Central memory CD4-positive, alpha-beta T cell (primary cell): ENCODE measurements at regions not wholly inside any gene's neighbourhood (a gene's known extent, or its start where the extent isn't known, plus 50 kb on each side); places are given as distances from the start of the nearest gene placed in this dataset.
"Not testable (repeated sequence)": the region's sequence is repeated elsewhere in the genome, so short reads cannot be mapped to it uniquely, and the experiment has no call there.

Source experiments
- DNase-seq: peaks from one replicate; pipeline ENCODE4 v3.0.0; 2022

- no peak for DNase-seq
Observed at GRCh38 chr13:40053401-40053800, 397.9 kb downstream of the COG6 start.

DNA sequence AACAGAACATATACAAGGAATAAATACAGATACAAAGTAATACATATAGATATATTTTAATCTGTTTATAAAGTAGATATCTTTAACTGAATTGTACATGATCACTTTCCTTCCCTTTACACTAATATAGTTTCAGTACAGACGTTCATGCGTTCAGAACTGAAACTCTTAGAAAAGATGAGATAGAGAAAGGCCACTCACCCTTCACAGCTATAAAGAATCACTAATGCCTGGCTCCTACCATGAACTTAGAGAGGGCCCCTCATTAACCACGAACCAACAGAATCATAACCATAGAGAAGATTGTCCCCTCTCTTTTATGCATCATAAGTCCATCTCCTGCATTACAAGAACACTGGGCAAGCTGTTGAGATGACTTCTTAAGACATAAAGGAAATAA lies 399.0 kb downstream of the COG6 start:
- DNase-seq: not testable (repeated sequence)

DNA sequence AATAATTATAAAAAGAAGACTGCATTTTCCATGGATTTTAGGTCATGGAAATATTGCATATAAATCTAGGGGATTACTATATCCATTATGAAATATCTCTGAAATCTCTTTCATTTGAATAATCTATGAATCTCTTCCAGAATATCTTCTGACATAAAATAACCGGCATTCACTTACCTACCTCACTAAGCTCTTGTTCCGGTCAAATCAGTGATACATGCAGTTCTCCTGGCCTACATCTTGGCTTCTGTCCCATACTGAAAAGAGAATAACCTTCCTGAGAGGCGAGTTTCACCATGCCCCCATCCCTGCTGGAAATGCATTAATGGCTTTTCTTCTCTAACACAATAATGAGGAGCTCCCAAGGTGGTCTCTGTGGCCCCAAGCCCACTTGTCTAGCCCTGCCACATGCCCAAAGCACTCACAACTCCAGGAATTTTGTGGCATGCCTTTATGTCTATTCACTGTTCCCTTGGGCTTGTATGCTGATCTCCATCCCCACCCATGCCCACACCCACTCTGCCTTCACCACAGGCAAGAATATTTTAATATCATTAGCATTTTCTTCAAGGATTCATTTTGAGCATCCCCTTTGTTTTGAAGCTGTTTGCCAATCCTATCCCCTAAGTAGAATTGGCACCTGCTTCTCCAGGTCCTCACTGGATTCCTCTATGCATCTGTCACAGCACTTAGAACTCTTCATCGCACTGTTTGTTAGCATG lies 401.6 kb downstream of the COG6 start:
- no peak for DNase-seq

DNA sequence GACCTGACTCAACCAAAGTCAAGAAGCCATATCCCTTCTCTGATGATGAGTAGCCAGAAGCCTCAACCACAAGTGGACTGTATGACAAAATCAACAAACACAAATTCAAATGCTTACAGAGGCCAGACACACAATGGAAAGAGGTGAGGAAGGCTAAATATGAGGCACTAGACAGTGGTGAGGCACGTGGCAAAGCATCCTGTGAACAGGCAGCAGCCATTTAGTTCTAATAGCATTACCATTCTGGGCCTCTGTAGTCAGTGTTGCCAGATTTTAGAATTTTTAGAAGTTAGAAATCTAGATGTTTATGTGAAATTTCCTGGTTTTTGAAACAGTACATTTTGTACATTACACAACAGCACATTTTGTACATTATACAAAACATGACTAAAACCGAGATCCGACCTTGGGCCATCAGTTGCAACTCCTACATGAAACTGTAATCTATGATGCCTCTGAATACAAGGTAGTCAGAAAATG lies 403.3 kb downstream of the COG6 start:
- DNase-seq: no peak

GRCh38 chr13:40059540-40060232 lies 404.2 kb downstream of the COG6 start:
- no peak for DNase-seq

GRCh38 chr13:40060296-40061007 lies 405.0 kb downstream of the COG6 start:
- DNase-seq: no peak

DNA sequence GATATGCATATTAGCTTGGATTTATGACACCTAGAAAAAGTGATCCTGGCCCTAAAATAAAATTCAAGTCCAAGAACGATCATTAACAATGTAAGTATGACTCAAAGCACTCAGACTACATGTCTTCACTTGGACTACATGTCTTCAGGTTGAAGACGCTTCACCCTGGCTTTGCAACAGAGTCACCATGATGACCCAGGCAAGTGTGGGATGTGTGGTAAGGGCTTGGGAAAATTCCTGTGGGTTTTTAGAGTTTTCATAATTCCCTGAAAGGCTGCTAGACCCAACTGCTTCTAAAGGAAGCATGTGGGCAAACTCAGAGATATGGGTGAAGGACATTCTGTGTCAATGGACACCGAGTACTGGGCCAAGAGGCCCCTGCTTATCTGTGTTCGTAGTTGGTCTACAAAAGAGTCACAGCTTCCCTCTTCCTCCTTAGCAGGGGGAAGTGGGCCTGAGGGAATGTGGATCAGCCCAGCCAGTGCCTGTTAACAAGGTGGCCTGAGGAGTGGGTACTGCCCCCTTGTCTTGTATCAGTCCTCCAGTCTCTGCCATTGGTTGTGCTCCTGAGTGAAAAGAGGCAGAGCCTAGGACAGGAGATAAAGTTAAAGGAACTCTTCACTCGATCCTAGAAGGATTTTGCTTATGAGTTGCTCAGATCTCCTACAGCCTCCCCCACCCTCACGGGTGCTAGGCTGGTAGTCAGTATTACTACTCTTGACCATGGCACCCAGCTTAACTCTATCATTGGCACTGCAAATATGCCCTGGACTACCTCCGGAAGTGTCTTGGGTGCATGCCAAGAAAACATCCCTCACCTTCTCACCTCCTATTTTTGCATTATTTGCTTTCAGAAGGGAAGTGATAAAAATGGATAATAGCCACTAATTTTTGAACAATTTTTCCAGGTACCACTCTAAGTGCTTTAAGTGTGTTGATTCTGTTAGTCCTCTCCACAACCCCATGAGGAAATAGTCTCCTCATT lies 406.3 kb downstream of the COG6 start:
- DNase-seq: no peak

GRCh38 chr13:40063278-40063698 lies 407.8 kb downstream of the COG6 start:
- DNase-seq: no peak

GRCh38 chr13:40063703-40064102 lies 408.2 kb downstream of the COG6 start:
- no peak for DNase-seq

DNA sequence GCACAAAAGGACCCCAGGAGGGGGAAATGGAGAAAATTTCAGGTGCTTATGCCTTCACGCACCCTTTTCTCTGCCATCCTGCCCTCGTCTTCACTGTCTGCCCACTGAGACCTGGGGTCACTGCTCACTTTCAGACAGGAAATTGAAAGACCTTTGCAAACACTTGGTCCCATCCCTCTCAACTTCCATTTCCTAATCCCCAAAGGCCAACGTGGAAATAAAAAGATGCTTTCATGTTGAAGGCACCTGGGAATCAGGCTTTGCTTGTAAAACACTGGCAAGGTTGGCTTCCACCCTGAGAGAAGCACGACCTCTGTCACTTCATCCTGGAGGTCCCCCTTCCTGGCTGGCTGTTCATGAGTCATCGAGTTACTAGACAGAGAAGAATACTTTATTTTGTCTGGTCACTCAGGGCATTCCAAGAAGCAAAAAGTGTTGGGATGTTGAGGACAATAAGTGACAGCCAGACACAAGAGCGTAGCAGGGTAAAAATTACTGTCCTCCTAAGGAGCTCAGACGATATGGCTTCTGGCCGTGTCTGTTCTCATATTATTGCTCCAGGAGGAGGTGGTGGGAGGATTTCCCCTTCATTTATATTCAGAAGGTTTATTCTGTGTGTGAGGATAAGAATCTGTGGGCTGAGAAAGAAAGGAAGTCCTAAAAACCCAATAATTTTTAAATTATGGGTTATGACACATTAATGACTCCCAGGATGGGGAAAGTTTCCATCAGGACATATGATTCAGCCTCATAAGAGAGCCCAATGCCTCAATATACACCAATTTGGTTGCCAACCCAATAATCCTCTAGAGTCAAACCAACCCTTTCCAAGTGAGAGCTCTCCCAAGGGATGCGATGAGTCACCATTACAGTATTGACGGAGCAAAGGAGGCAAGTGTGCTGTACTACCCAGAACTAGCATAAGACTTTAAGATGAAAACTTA lies 409.0 kb downstream of the COG6 start:
- no peak for DNase-seq

DNA sequence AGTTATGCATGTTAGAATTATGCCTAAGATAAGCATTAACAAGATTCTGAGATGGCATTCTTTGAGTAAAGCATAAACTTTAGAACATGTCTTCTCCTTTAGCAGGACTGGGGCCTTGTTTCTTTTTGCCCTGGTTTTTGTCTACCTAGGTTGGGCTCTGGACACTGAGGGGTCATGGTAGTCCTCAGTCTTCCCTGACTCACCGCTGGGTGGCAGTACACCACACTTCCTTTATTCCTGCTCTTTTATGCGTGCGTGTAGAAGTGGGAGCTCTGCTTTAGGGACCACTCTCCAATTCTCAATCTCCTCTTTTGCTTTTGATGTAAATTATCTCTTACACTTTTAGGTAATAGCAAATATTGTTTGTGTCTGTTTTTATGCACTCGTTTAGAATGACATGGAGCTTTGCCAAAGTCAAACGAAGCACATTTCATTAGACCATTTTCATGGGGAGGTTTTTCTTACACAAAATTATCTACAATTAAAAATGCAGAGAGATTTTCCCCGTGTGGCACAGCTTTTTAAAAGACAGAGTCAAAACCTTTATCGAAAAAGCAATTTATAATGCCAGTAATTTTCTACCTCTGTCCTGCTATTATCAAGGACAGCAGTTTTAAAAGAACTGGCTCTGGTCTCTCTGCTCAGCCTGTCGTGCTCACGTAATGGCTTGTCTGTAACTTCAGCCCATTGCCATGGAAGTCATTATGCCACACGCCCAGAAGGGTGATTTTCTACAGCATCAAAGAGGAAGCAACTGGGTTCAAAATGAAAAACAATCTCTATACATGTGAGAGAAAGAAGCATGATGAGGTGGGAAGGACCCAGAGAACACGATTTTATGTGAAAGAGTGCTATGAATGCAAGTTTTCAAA lies 413.9 kb downstream of the COG6 start:
- DNase-seq: peak; percentile 53

DNA sequence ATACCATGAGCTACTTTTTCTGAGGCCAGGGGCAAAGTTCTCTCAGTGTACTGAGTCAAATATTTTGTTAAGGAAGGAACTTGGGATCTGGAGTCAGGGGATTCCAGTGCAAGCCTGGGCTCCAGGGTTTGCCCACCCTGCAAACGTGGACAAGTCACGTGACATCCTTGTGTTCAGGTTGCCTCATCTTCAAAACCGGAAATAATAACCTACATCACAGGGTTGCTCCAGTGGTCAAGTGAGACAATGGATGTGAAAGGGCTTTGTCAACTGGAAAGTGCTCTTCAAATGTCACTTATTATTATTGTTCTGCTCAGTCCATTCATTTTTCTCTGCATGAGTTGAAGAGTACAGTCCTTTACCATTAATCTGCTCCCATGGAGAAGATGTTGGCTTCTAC lies 414.9 kb downstream of the COG6 start:
- DNase-seq: no peak

GRCh38 chr13:40072663-40073120 lies 417.2 kb downstream of the COG6 start:
- no peak for DNase-seq

DNA sequence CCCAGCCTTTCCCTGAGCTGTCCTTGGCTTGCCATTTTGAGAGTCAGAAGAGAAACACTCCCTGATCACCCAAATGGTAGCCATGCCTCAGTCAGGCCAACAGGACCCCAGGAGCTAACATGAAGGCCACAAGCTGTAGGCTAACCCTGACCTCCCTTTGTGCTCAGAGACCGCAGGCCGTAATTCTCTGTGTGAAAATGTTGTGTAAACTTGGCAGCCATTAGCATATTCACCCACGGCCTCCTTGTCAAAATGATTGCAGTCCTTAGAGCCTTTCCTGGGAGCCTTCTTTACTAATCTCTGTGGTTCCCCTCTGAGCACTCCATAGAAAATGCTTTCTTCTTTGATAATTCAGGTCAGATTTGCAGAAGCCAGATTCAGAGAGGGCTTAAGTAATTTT lies 418.9 kb downstream of the COG6 start:
- DNase-seq: no peak

DNA sequence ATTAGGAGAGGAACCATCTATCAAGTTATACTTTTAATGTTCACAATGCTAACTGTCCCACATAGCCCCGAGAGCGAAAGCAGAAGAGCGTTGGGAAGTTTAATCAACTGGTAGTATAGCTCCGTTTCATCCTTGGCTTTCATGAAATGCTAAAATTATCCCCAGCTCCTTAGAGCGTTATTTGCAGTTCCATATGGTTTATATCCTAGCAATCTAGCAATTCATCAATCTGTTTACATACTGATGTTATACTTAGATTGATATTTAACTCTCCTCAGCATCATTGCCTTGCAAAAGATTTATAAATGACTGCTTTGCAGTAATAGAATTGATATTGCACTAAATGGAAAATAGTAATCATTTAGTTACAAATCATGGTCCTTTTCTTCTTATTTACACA lies 419.8 kb downstream of the COG6 start:
- DNase-seq: no peak

DNA sequence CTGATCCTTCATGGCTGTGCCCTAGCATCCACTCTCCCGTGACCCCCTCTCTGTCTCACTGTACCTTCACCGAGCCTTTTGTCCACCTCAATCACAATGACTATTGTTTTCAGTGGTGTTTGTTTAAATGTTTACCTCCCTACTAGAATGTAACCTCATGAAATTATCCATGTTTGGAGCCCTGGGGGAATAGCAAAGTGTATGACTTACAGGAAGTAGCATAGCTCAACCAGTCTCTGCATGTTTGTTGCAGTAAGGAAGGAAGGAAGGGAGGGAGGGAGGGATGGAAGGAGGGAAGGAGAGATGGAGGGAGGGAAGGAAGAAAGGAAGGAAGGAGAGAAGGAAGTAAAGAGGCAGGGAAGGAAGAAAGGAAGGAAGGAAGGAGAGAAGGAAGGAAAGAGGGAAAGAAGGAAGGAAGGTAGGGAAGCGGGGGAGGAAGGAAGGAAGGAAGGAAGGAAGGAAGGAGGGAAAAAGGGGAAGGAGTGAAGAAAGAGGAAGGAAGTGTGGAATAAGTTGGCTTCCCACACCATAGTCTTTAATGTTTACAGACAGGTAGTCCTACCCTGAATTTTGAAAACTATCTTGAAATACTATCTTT lies 421.4 kb downstream of the COG6 start:
- no peak for DNase-seq

DNA sequence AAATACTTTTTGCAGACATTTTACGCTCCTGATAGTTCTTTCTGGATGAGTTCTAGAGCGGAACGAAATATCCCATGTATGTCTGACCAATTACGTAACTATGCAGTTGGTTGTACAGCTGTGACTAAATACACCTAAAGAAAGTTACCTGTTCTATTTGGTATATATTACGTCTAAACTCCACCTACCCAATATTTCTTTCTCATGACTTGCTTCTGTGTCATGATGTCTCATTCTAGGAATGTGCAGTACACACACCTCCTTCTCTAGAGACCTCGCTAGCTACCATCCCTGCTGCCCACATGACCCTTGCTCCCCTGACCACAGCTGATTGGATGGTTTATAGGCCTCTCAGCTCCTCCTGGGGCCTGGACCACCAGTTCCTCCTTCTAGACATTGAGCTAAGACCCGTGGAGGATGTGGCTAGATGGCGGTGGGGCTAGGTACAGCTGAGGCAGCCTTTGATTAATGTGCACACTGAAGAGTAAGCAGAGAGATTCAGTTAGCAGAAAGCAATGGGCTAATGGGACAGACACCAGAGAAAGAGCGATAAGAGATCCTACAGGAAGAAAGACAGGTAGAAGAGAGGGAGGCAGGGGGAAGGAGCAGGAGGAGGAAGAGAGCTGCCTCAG lies 422.1 kb downstream of the COG6 start:
- no peak for DNase-seq

DNA sequence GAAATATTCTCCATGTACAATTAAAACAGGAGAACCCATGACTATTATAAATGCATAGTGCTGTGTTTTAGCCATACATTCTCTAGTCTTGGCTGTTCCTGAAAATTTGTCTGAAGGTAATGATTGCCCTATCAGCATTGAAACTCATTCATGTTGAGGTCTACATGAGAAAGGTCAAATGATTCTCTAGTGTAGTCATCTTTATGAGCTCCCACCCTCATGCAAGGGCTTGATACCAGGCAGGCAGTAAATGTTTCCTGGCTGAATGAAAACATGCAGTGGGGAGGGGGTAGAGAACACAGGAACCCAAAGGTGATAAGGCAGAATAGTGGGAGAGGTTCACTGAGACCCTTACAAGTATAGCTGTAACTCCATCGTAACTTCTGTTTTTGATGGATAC lies 424.3 kb downstream of the COG6 start:
- DNase-seq: no peak

GRCh38 chr13:40080676-40081075 lies 425.2 kb downstream of the COG6 start:
- no peak for DNase-seq
